Activated CD4-positive, alpha-beta T cell treated with anti-CD3 and anti-CD28 coated beads, Interleukin-2, amount 50 U/mL, for 1 hour (primary cell): ENCODE measurements at regions not wholly inside any gene's neighbourhood (a gene's known extent, or its start where the extent isn't known, plus 50 kb on each side); places are given as distances from the start of the nearest gene placed in this dataset.
"Not testable (repeated sequence)": the region's sequence is repeated elsewhere in the genome, so short reads cannot be mapped to it uniquely, and the experiment has no call there.

ENCODE experiments used
- DNase-seq: peaks from one replicate; pipeline ENCODE4 v3.0.0-alpha.2; 2020

DNA sequence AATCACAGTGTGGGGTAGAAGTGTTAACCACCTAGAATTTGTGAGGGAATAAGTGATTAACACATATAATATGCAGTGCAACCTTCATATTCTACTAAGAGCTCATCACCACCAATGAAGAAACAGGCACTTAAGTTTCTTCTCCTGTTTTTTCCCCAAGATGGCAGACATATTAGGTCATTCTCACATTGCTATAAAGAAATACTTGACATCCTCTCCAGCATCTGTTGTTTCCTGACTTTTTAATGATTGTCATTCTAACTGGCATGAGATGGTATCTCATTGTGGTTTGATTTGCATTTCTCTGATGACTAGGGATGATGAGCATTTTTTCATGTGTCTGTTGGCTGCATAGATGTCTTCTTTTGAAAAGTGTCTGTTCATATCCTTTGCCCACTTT lies 301.5 kb upstream of the CLEC14A start:
- not testable (repeated sequence) for DNase-seq

DNA sequence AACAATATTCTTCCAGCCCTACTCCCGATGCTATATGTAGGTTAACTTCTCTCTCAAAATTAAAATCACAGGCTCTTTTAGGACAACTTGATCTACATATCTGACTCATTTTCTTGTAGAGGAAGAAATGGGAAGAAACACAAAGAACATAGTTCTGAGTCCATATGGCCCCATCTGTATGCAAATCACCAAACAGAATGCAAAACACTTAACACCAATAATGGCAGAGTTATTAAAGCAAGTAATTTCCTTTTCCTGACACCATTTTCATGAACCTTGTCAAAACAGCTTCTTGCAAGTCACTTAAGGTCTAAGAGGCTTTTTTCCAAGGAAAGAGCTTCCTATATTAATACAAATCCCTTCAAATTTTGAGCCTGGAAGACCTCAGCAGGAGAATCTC lies 300.4 kb upstream of the CLEC14A start:
- no peak for DNase-seq

DNA sequence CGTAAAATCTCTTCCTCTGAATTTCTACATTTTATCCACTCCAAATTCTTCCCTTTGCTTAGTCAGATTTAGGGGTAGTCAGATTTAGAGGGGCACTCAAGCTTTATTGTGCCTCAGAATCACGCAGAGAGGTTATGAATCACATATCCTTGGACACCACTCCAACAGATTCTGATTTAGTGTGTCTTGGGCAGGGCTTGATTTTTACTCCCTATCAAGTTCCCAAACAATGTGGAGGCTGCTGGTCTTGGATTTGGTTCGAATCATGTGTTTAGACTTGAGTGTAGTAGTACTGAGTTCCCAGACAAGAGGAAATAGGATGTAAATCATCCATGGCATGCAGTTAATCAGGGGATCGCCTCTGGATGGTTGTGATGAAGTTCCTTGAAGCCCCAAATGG lies 298.1 kb upstream of the CLEC14A start:
- no peak for DNase-seq

DNA sequence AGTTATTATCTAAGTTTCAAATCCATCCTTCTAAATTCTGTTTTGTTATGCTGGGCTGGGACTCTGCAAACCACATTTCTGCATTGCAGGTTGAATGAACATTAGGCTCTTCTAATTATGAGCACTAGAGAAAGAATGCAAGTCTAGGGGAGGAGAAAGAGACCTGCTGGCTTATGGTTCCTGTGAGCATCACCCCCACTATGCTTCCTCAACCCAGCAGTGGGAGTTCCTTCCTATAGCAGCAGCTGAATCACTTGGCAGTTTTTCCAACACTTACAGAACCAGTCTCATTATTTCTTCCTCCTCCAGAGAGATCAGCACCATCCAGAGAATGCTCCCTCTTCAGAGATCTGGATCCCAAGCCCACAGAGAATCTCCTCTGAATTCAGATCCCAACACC lies 297.7 kb upstream of the CLEC14A start:
- DNase-seq: no peak

DNA sequence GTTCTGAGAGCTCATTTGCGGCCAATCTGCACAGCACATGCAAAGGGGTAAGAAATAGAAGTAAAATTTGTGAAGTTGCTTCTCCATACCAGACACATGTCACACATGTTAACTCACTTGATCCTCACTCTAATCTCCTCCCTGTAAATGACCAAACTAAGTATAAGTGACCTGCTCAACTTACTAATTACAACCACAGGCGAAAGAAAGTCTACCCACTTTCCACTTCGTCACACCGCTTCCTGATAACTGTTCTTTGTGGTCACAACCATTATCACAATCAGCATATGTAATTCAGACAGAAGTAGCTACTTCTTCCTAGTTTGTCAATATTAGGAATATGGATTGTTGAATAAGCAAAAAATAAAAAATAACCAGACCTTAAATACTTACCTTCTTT lies 293.7 kb upstream of the CLEC14A start:
- no peak for DNase-seq

DNA sequence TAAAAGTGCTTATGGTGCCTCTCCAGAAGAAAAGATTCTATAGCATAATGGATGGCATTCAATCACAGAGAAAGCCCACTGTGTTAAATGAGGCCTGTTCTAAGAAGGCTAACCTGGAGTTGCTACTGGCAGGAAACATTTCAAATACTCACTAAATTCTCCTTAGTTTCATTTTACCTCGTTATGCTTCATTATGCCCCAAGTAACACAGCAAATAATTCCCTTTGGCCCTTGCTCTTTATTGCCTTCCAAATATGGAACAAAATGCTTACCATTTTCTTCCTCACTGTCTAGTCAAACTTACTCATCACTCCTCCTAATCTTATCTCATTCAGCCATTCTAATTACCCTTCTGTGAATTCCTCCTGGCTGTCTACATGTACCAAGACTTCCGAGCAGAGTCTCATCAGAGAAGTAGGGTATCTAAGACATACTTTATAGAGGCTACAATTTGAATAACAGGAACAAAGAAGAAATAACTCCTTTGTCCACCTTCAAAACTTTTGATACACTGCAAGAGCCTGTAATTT lies 292.1 kb upstream of the CLEC14A start:
- DNase-seq: no peak

DNA sequence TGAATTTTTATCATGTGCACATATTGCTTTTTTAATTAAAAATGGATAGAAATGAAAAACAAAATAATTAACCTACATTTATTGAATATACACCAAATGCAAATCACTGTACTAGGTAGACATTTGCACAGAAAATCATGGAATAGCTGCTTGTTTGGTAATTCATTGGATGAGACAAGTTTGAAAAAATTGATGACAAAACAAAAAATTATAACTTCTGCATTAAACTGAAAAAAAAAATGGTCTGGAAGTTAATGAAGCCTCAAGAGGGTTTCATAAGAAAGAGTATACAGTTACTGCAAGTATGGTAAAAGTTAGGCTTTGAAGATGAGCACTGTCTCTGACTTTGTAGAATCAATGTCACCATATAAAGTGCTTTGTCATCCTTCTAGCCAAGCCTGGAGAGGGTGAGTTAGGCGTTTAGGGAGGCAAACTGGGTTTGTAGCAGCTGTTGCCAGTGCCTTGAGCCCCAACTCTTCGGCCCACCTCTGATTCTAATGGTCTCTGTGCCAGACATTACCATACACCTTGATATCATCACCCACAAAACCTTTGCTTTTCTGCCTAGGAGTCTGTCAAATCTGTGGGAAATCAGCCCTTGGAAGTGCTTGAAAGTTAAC lies 291.1 kb upstream of the CLEC14A start:
- DNase-seq: no peak

DNA sequence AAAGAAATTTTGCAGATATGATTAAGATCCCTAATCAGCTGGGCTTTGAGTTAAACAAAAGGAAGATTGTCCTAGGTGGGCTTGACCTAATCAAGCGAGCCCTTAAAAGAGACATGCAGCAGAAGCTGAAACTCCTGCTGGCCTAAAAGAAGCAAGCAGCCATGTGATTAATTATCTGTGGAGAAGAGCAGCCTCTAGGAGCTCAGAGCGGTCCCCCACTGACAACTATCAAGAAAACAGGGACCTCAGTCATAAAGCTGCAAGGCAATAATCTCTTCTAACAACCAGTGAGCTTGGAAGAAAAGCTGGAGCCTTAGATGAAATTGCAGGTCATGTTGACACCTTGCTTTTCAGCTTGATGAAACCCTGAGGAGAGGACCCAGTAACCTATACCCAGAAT lies 288.9 kb upstream of the CLEC14A start:
- DNase-seq: no peak

DNA sequence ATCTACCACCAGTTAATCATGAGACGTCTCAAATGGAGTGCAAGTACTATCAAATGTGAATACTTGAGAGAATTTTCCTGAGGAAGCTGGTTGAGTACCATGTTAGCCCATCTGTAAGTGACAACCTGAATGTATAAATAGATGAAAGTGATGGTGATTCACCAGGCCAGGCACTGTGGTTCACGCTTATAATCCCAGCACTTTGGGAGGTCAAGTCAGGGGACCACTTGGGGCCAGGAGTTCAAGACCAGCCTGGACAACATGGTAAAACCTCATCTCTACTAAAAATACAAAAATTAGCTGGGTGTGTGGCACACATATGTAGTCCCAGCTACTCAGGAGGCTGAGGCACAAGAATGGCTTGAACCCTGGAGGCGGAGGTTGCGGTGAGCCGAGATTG lies 288.0 kb upstream of the CLEC14A start:
- DNase-seq: not testable (repeated sequence)

DNA sequence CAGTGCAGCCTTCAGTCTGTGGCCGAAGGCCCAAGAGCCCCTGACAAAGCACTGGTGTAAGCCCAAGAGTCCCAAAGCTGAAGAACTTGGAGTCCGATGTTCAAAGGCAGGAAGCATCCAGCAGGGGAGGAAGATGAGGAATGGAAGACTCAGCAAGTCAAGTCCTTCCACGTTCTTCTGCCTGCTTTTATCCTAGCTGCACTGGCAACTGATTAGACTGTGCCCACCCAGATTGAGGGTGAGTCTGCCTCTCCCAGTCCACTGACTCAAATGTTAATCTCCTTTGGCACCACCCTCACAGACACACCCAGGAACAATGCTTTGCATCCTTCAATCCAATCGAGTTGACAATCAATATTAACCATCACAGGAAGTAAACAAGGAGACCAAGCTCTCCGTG lies 282.2 kb upstream of the CLEC14A start:
- DNase-seq: not testable (repeated sequence)

DNA sequence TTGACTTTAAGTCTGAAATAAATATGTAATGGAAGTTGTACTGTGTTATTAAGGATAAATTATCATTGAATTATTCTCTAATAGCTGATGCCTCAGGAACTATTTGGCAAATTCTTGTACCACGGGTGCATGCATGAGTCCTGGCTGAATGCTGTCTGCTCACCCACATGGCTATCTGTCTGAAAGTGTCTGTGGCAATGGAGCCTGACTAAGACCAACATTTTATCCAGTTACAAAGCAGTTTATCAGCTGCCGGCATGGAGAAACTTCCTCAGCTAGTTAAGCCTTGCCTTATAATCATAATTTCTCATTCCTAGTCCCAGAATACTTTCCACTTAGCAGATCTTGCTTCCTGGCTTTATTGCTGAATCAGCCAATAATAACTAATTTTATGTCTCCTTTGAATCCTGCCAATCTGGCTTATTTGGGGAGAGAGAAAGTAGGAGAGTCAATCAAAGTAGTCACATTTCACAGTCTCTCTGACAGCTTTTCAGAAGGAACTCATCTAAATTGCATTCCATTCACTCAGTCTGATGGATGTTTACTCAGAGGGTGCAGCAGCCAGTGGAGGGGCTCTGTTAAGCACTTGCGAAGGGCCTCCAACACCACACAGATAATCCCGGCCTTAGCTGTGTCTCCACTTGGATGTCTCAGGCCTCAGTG lies 280.6 kb upstream of the CLEC14A start:
- DNase-seq: no peak

DNA sequence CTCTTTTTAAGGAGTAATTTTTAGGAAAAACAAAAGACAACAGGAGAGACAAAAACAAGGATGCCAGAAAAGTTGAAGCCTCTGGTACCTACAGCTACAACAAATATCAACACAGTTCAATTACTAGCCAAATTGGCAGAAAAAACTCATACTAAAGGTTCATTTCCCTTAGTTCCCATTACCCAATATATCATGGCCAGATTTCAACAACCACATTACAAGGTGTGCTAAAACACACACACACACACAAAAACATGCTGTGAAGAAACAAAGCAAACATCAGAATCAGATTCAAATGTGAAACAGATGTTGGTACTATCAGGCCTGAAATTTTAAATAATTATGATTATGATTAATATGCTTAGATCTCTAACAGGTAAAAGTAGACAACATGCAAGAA lies 272.7 kb upstream of the CLEC14A start:
- no peak for DNase-seq

DNA sequence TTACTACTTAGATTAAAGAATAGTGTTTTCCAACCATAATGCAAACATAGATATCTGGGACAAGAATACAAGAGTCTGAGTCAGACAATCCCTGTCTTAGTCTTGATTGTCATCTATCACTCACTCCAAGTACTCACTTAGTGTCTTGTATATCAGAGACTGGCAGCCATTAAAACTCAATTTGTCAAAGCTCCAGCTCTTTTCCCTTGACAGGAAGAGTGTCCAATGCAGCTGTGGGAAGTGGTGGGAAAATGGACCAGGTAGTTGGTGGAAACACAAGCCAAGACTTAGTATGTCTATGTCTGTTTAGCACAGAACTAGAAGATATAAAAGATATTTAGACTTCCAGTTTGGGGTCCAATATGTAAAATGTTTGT lies 271.6 kb upstream of the CLEC14A start:
- no peak for DNase-seq

DNA sequence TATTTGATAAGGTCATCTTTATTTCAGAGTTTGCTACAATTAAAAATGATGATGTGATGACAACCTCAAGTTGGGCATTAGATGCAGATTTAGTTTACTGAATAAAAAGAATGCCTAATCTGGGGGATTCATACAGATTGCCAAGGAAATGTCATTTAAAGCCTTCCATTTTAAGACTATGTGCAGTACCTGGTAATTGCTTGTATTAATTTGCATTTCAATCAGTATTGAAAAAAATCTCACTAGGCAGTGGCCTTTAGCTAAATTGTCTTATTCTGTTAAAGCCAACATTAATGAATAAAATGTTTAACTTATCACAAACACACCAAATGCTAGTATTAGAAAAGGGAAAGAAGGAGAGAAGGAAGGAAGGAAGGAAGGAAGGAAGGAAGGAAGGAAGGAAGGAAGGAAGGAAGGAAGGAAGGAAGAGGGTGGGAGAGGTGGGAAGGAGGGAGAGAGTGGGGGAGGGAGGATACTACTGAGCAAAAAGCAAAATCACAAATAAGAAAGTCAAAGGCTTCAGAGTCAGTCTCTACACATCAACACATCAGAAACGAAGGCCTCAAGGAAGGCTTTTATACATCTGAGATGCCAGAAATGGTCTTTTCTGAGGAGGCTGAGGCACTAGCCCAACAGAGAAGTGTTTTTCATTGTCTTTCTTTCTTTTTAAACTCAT lies 271.1 kb upstream of the CLEC14A start:
- no peak for DNase-seq

DNA sequence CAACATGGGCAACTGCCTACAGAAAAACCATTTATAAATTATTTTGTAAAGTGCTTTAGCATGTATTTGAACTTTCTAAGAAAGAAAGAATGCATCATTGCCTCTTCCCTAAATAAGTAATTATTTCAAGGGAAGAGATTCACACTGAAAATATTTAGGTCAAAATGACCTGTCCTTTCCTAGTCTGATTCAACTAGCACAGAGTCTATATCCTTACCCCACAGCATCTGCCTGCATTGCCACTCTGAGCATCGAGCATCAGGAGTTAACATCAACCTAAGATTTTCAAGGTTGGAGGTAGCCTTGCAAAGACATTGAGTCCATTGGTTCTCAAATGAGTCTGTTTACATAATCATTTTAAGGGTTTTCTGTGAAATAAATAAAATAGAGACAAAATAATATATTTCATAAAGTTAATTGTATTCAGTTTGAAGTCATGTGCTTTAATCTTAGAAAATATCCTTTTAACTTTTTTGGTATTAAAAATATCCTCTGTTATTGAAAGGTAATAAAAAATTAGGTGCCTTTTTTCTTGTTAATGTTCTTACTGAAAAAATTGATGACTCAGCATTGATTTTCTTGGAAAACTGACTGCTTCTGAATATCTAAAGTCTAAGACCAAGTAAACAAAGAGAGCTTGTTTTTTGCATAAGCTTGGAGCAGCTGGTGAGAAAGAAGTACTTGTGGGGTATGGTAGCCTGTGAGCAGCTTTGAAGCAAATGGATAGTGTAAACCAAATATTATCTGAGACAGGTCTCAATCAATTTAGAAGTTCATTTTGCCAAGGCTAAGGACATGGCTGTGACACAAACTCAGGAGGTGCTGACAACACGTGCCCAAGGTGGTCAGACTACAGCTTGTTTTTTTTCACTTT lies 269.0 kb upstream of the CLEC14A start:
- DNase-seq: no peak

DNA sequence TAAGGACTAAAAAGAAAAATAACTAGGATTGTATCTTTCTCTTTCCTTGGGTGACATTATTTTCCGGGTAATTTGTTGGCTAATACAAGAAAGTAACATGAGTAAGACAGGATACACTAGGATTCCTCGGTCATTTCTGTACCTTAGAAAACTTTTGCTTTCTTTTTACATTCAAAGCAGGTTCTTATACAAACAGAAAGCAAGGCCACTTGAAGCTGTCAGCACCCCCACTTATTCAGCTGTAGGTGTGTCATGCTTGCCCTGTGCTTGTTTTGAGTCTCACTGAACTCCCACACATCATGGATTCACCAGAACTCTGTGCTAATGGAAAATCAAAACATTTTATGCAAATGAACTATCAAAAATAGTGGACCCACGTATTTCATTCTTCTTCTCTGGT lies 266.8 kb upstream of the CLEC14A start:
- no peak for DNase-seq

DNA sequence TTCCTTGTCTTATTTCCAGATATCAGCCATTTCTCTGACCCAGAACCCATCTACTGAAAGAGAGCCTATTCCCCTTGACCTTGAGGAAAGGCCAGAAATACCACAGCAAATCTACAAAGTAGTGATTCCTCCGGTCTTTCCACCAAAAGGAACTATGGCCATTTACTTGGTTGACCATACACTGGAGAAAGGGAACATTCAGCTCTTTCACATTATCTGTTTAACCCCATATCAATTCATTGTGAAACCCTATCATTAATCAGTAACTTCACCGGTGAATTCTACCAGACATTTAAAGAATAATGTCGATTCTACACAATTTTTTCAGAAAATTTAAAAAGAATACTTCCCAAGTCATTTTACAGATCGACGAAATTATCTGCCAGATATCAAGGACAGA lies 265.7 kb upstream of the CLEC14A start:
- DNase-seq: no peak

DNA sequence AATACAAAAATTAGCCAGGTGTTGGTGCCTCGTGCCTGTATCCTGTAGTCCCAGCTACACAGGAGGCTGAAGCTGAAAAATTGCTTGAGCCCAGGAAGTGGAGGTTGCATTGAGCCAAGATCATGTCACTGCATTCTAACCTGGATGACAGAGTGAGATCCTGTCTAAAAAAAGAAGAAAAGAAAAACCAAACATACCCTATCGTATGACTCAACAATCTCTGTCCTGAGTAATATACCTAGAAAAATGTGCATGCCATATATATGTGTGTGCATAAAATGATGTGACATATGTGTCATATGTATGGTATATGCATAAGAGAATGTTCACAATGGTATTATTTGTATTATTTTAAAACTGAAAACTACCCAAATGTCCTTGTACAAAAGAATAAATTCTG lies 261.5 kb upstream of the CLEC14A start:
- no peak for DNase-seq

DNA sequence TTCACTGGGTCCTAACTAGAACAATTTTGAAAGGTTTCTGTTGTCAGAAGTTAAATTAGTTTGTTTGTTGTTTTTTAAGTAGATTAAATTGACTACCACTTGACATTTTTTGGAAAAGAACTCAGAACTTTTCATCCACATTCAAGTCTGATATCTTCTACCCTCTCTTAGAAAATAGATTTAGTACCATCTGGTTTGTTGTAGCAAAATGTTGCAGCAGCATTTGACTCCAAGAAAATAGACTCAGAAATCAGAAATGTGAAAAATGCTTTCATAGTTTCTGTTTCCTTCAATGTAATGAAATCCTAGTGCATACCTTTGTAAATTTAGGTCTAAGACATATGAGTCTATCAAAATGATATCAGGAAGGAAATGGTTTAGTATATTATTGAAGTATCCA lies 256.3 kb upstream of the CLEC14A start:
- DNase-seq: no peak

DNA sequence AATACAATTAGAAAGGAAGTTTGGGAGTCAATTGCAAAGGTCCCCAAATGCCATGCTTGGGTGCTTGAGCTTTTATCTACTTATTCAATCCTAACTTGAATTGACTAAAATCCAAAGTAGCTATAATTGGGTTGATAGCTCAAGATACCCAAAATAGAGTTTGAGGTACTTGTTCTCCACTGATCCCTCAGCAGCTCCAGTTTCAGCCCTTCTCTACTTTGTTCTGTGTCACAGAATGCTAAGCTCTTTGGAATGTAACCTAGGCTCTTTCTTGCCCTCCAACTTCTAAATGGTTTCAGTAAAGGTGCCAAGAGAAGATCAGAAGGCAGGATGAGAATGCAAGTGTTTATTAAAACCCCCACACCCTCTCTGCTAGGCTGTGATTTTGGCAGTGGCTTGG lies 251.4 kb upstream of the CLEC14A start:
- DNase-seq: no peak

DNA sequence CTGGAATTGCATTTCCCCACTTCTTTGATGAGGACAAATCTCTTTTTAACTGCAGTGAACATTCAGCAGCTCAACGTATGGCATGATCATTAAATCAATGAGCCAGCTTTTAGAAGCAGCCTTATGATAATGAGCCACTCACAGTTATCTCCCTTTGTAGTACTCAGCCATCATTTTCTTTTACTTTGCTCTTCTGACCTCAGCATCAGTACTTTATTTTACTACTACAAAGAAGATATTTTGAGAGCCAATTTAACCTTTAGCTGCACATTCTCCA lies 250.0 kb upstream of the CLEC14A start:
- DNase-seq: no peak

DNA sequence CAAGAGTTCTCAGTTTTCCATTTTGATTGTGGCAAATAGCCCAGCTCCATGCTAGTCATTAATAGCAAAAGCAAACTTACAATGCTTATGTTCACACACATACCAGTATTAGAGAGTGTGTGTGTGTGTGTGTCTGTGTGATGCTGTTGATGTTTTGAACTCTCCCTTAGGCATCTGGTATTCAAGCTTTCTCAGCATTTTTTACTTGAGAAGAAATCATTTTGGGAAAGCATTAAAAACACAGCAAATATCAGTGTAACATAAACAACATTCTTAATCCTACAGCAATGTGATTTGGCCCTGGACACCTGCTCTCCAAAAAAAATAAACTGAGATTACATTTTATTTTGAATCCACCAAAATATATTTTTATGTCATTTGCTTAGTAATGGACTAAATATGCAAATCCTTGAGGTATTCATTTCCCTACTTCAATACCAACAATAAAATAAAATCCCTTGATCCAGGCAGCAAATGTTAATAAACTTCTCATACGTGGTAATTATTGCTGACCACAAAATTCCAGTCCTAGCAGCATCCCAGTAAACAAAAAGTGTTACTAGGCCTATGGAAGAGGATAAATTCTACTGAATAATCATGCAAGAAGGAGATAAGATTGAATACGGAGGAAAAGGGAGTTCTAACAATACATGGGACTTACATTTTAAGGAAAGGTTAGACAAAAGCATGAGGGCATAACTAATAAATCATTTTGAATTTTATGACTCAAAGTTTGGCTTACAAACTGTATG lies 249.5 kb upstream of the CLEC14A start:
- no peak for DNase-seq

DNA sequence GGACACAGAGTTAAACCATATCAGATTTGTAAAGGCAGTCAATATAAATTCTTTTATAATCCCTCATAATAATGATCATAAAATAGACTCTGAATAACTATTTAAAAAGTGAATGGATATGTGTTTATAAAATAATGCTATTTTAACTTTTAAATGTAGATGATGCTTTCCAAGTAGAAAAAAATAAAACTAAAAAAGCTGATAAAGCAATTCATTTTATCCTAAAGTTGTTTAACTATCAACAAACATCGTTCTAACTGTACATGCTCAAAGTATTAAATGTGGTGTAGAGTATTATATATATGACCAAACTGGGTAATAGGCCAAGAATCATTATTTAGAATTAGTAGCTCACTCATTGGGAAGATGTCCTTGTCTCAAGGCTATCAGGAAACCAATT lies 248.3 kb upstream of the CLEC14A start:
- no peak for DNase-seq
